IMR-90 (cell line): ENCODE measurements at regions not wholly inside any gene's neighbourhood (a gene's known extent, or its start where the extent isn't known, plus 50 kb on each side); places are given as distances from the start of the nearest gene placed in this dataset.

Experiments used
- ATAC-seq: fragments of 200-7000 bp; cut with Tn5 transposase; 2 replicates; pipeline ENCODE4 v1.9.1; 2020; ENCODE audit warnings: low read depth, mild to moderate bottlenecking, moderate library complexity
- BruUV-seq: library from RNA; stranded (reverse); fragments of 400-500 nt; replicated peaks from 2 replicates; lab custom pipeline; 2021; lab: Mats Ljungman, UMichigan
- CTCF ChIA-PET: fragments of 300-600 bp; formaldehyde crosslinking; extraction: SDS; loops from one replicate; lab custom pipeline; 2021; ENCODE audit warnings: antibody characterized with exemption; lab: Yijun Ruan, JAX
- POLR2A ChIA-PET: fragments of 300-600 bp; sonication (Branson Sonifier 250); formaldehyde crosslinking; loops from one replicate; lab custom pipeline; 2022; ENCODE audit warnings: antibody characterized with exemption; ENCODE audit not compliant: unreplicated experiment; lab: Charles Lee
- DNase-seq: peaks from one replicate; pipeline ENCODE4 v3.0.0; 2013
- H2AFZ ChIP-seq: replicated peaks from 2 replicates; pipeline ENCODE3; 2013; ENCODE audit warnings: low read length, mild to moderate bottlenecking; ENCODE audit not compliant: poor library complexity
- H2AK5ac ChIP-seq: 2 replicates; pipeline ENCODE4 v1.6.1; 2013; ENCODE audit warnings: low read depth, low read length, inconsistent platforms
- H2AK9ac ChIP-seq: replicated peaks from 2 replicates; pipeline ENCODE3; 2013; ENCODE audit warnings: mild to moderate bottlenecking, low read depth, low read length, moderate library complexity; ENCODE audit not compliant: poor library complexity
- H2BK120ac ChIP-seq: 2 replicates; pipeline ENCODE4 v1.6.1; 2013; ENCODE audit warnings: low read depth, low read length, inconsistent platforms
- H2BK15ac ChIP-seq: 3 replicates; pipeline ENCODE4 v1.6.1; 2013; ENCODE audit warnings: low read depth, low read length, inconsistent platforms
- H2BK20ac ChIP-seq: 2 replicates; pipeline ENCODE4 v1.6.1; 2013; ENCODE audit warnings: low read depth, mild to moderate bottlenecking, inconsistent platforms, low read length, moderate library complexity
- H2BK5ac ChIP-seq: 2 replicates; pipeline ENCODE4 v1.6.1; 2013; ENCODE audit warnings: mild to moderate bottlenecking, low read depth, low read length, inconsistent platforms; ENCODE audit not compliant: poor library complexity, severe bottlenecking
- H3K14ac ChIP-seq: replicated peaks from 2 replicates; pipeline ENCODE4 v1.6.1; 2013; ENCODE audit warnings: low read depth, low read length, inconsistent platforms
- H3K18ac ChIP-seq: 2 replicates; pipeline ENCODE4 v1.6.1; 2013; ENCODE audit warnings: low read depth, low read length, control low read depth
- H3K23ac ChIP-seq: 2 replicates; pipeline ENCODE4 v1.6.1; 2013; ENCODE audit warnings: low read depth, low read length, inconsistent platforms
- H3K27ac ChIP-seq: 2 replicates; pipeline ENCODE4 v1.5.1; 2013; ENCODE audit warnings: mild to moderate bottlenecking, control low read depth, low read length; ENCODE audit not compliant: insufficient read depth
- H3K27me3 ChIP-seq: 2 replicates; pipeline ENCODE4 v1.6.1; 2013; ENCODE audit warnings: low read length; ENCODE audit not compliant: control insufficient read depth, insufficient read depth
- H3K36me3 ChIP-seq: 2 replicates; pipeline ENCODE4 v1.6.1; 2013; ENCODE audit warnings: low read length, mixed read lengths; ENCODE audit not compliant: control insufficient read depth, insufficient read depth
- H3K4ac ChIP-seq: 2 replicates; pipeline ENCODE4 v1.6.1; 2013; ENCODE audit warnings: low read depth, low read length, inconsistent platforms
- H3K4me1 ChIP-seq: 2 replicates; pipeline ENCODE4 v1.6.1; 2013; ENCODE audit warnings: low read length, mixed read lengths; ENCODE audit not compliant: control insufficient read depth, insufficient read depth
- H3K4me2 ChIP-seq: 2 replicates; pipeline ENCODE4 v1.6.1; 2013; ENCODE audit warnings: low read depth, mild to moderate bottlenecking, control low read depth, low read length, moderate library complexity
- H3K4me3 ChIP-seq: 2 replicates; pipeline ENCODE4 v1.5.1; 2013; ENCODE audit warnings: low read depth, mild to moderate bottlenecking, control low read depth, low read length, moderate library complexity; ENCODE audit not compliant: insufficient read depth
- H3K56ac ChIP-seq: 2 replicates; pipeline ENCODE4 v1.6.1; 2013; ENCODE audit warnings: low read length, inconsistent platforms; ENCODE audit not compliant: insufficient read depth; ENCODE audit errors: extremely low read depth
- H3K79me1 ChIP-seq, 2 experiments: 2 replicates each; pipeline ENCODE4 v1.6.1; 2013; ENCODE audit warnings: low read length in 2 of 2, inconsistent platforms in 1 of 2, low read depth in 1 of 2
- H3K9ac ChIP-seq: 2 replicates; pipeline ENCODE4 v1.6.1; 2013; ENCODE audit warnings: low read depth, low read length, control low read depth
- H3K9me1 ChIP-seq: 2 replicates; pipeline ENCODE4 v1.6.1; 2013; ENCODE audit warnings: low read length, inconsistent platforms; ENCODE audit not compliant: insufficient read depth
- H3K9me3 ChIP-seq: 2 replicates; pipeline ENCODE4 v1.6.1; 2013; ENCODE audit warnings: low read length; ENCODE audit not compliant: control insufficient read depth, insufficient read depth
- H4K20me1 ChIP-seq: 2 replicates; pipeline ENCODE4 v1.6.1; 2013; ENCODE audit warnings: low read length, inconsistent platforms; ENCODE audit not compliant: insufficient read depth
- H4K5ac ChIP-seq: 2 replicates; pipeline ENCODE4 v1.6.1; 2013; ENCODE audit warnings: mild to moderate bottlenecking, low read depth, low read length, control low read depth
- H4K8ac ChIP-seq, 2 experiments: 2 replicates each; pipeline ENCODE4 v1.6.1; 2013; ENCODE audit warnings: low read depth in 2 of 2, low read length in 2 of 2, control low read depth in 1 of 2, inconsistent platforms in 1 of 2
- H4K91ac ChIP-seq: 2 replicates; pipeline ENCODE4 v1.6.1; 2013; ENCODE audit warnings: low read depth, low read length, inconsistent platforms; ENCODE audit not compliant: insufficient read depth
- CHD1 ChIP-seq: IDR thresholded peaks from 2 replicates; pipeline ENCODE4 v1.6.1; 2012; ENCODE audit warnings: low read depth, low read length, improper control_type of control experiment
- ELK1 ChIP-seq: fragments of 150-350 bp; IDR thresholded peaks from 2 replicates; pipeline ENCODE4 v1.6.1; 2016; ENCODE audit warnings: low read depth, mild to moderate bottlenecking, low read length, moderate library complexity, borderline replicate concordance
- RAD21 ChIP-seq: IDR thresholded peaks from 2 replicates; pipeline ENCODE4 v1.6.1; 2012; ENCODE audit warnings: low read length, improper control_type of control experiment
- WGBS, 2 experiments: methylation state at CpG; one replicate each; pipeline versions ENCODE4 v1.1.5 to v1.1.7; 2013; ENCODE audit warnings: missing lambda C conversion rate in 2 of 2; ENCODE audit not compliant: insufficient read length in 1 of 2; ENCODE audit errors: extremely low coverage in 2 of 2; 5-methylcytosine and 5-hydroxymethylcytosine counted together
- dilution Hi-C: fragments of 300-500 bp; cut with HindIII; formaldehyde crosslinking; loops from one replicate; pipeline ENCODE4 v1.14.3; 2018; ENCODE audit warnings: low sequenced_read_pairs; ENCODE audit not compliant: unreplicated experiment
- in situ Hi-C: fragments of 300-500 bp; cut with MboI; formaldehyde crosslinking; loops from 3 replicates; pipeline ENCODE4 v1.14.3; 2019; ENCODE audit warnings: low sequenced_read_pairs, inconsistent platforms, mixed read lengths
- intact Hi-C: fragments of 100-400 bp; cut with micrococcal nuclease; formaldehyde crosslinking; loops from 2 replicates; pipeline ENCODE4 v1.10.0; 2022

GRCh38 chr5:142427529-142427928, 102.7 kb upstream of the SPRY4 start:
- no peak overlapping the region for H4K91ac ChIP-seq
- POLR2A ChIA-PET: no interaction called here
- intact Hi-C loops (no loop called here), dilution Hi-C loops (no loop called here), in situ Hi-C loops (no loop called here)
- peaks cover 8% of the 10 kb centered on the region for H3K4me1 ChIP-seq
- TF ChIP-seq RAD21: no peak
- TF ChIP-seq ELK1: no peak
- TF ChIP-seq CHD1: no peak
- H3K4ac ChIP-seq: no peak overlapping the region
- no peak overlapping the region for H2BK20ac ChIP-seq
- H3K27ac ChIP-seq: no peak overlapping the region
- H3K9me3 ChIP-seq: no peaks in the 10 kb centered on the region
- no peak overlapping the region for H2AK5ac ChIP-seq
- peaks cover 6% of the 10 kb centered on the region; the same call in 1 of the 2 replicates for H3K9me1 ChIP-seq
- H3K9ac ChIP-seq: no peak overlapping the region
- H2BK120ac ChIP-seq: no peak overlapping the region
- no peak overlapping the region for H3K18ac ChIP-seq
- H3K14ac ChIP-seq: no peak overlapping the region
- H3K79me1 ChIP-seq: 0 out of 4 replicates have a peak, but pooled peaks cover 0 to 7% of the 10 kb centered on the region in 2 experiments
- no peaks in the 10 kb centered on the region for H4K20me1 ChIP-seq
- H3K4me3 ChIP-seq: no peak overlapping the region
- H2AK9ac ChIP-seq: no peak overlapping the region
- no peak for DNase-seq
- no peaks in the 10 kb centered on the region for H3K36me3 ChIP-seq
- no peak overlapping the region for H2BK15ac ChIP-seq
- no peak for ATAC-seq
- H3K4me2 ChIP-seq: no peak overlapping the region
- no peak overlapping the region for H4K5ac ChIP-seq
- CTCF ChIA-PET: no interaction called here
- 100% methylated on average over 2 of the region's 6 CpGs; no CpG with 5 or more reads in 1 of the 2 experiments for WGBS, 2 experiments
- no peak overlapping the region for H2BK5ac ChIP-seq
- BruUV-seq: no TSS peak
- H2AFZ ChIP-seq: no peak overlapping the region
- no peaks in the 10 kb centered on the region for H3K27me3 ChIP-seq
- H3K56ac ChIP-seq: no peak overlapping the region
- no peak overlapping the region for H3K23ac ChIP-seq
- H4K8ac ChIP-seq: no peak overlapping the region
